Testis (tissue), 2 donors: ENCODE measurements at regions not wholly inside any gene's neighbourhood (a gene's known extent, or its start where the extent isn't known, plus 50 kb on each side); places are given as distances from the start of the nearest gene placed in this dataset.

Experiments used
- DNase-seq: peaks from one replicate; pipeline ENCODE4 v3.0.0-alpha.2; 2019
- H3K27ac ChIP-seq, 2 donors: fragments of 200-600 bp; sonication (generic); one replicate each; pipeline ENCODE4 v1.5.1; 2019
- H3K27me3 ChIP-seq: fragments of 200-600 bp; sonication (generic); one replicate; pipeline ENCODE4 v1.5.1; 2019
- H3K36me3 ChIP-seq: fragments of 200-600 bp; sonication (generic); one replicate; pipeline ENCODE4 v1.5.1; 2017; ENCODE audit warnings: low read depth; ENCODE audit errors: missing control alignments
- H3K4me1 ChIP-seq: fragments of 200-600 bp; sonication (generic); one replicate; pipeline ENCODE4 v1.5.1; 2019
- H3K4me3 ChIP-seq, 2 donors: fragments of 200-600 bp; sonication (generic); one replicate each; pipeline ENCODE4 v1.5.1; 2017 to 2019
- H3K9me3 ChIP-seq: fragments of 200-600 bp; sonication (generic); one replicate; pipeline ENCODE4 v1.5.1; 2017
- CTCF ChIP-seq, 3 experiments: fragments of 450-650 bp in 2 of 3; fragments of 200-600 bp in 1 of 3; sonication (generic) in 1 of 3; IDR thresholded peaks; one replicate each; pipeline ENCODE4 v1.5.1; 2016 to 2019; ENCODE audit warnings: antibody characterized with exemption in 3 of 3, mild to moderate bottlenecking in 2 of 3, moderate library complexity in 1 of 3
- POLR2A ChIP-seq: fragments of 450-650 bp; IDR thresholded peaks from one replicate; pipeline ENCODE4 v1.6.1; 2017; ENCODE audit warnings: antibody characterized with exemption, mild to moderate bottlenecking, moderate library complexity
- WGBS, 2 donors: methylation state at CpG; one replicate each; pipeline ENCODE4 v1.1.5; 2018; 5-methylcytosine and 5-hydroxymethylcytosine counted together
- intact Hi-C: fragments of 100-400 bp; cut with DNase I; formaldehyde crosslinking; loops from one replicate; pipeline ENCODE4 v1.15.1; 2023; ENCODE audit warnings: low total_unique reads

- 96 to 98% methylated on average over 3 of the region's 3 CpGs for WGBS, 2 donors
- DNase-seq: no peak
- Histone ChIP-seq H3K27ac (no peak overlapping the region), H3K4me1 (no peaks in the 10 kb centered on the region), H3K9me3 (no peaks in the 10 kb centered on the region), H3K27me3 (no peaks in the 10 kb centered on the region), H3K36me3 (no peaks in the 10 kb centered on the region), H3K4me3 (no peak overlapping the region)
- no peak for TF ChIP-seq POLR2A
- no peak for TF ChIP-seq CTCF (IDR thresholded peaks at IDR 0.05)
- intact Hi-C loops: no loop called here
Observed at GRCh38 chrX:2620576-2620975, 70.5 kb upstream of the CD99 start.

GRCh38 chrX:2618516-2618915 lies 72.6 kb upstream of the CD99 start:
- Histone ChIP-seq H3K4me1 (no peaks in the 10 kb centered on the region), H3K9me3 (no peaks in the 10 kb centered on the region), H3K36me3 (no peaks in the 10 kb centered on the region), H3K4me3 (no peak overlapping the region), H3K27ac (no peak overlapping the region), H3K27me3 (no peaks in the 10 kb centered on the region)
- TF ChIP-seq CTCF (IDR thresholded peaks at IDR 0.05): no peak
- WGBS, 2 donors: 64 to 65% methylated on average over 4 of the region's 4 CpGs
- intact Hi-C loops: no loop called here
- no peak for DNase-seq

GRCh38 chrX:2614911-2615310 lies 76.2 kb upstream of the CD99 start:
- intact Hi-C loops: no loop called here
- 23 to 44% methylated on average over 3 of the region's 3 CpGs for WGBS, 2 donors
- TF ChIP-seq CTCF (IDR thresholded peaks at IDR 0.05): peak in 1 of 3 experiments; percentile 11
- no peak for TF ChIP-seq POLR2A
- DNase-seq: no peak
- Histone ChIP-seq H3K4me3 (no peak overlapping the region), H3K9me3 (no peaks in the 10 kb centered on the region), H3K36me3 (no peaks in the 10 kb centered on the region), H3K27me3 (no peaks in the 10 kb centered on the region), H3K4me1 (peaks cover 4% of the 10 kb centered on the region), H3K27ac (no peak overlapping the region)

- no peaks in the 10 kb centered on the region for H3K36me3 ChIP-seq
- peaks cover 4% of the 10 kb centered on the region for H3K4me1 ChIP-seq
- WGBS, 2 donors: 42 to 45% methylated on average over 10 of the region's 10 CpGs
- intact Hi-C loops: no loop called here
- H3K9me3 ChIP-seq: no peaks in the 10 kb centered on the region
- H3K27me3 ChIP-seq: no peaks in the 10 kb centered on the region
- no peak for DNase-seq
- H3K27ac ChIP-seq: no peak overlapping the region
- no peak overlapping the region for H3K4me3 ChIP-seq
- no peak for TF ChIP-seq CTCF (IDR thresholded peaks at IDR 0.05)
- TF ChIP-seq POLR2A: no peak
Observed at GRCh38 chrX:2610246-2611170, 80.6 kb upstream of the CD99 start.
